Mesendoderm (in vitro differentiated cells): ENCODE measurements at regions not wholly inside any gene's neighbourhood (a gene's known extent, or its start where the extent isn't known, plus 50 kb on each side); places are given as distances from the start of the nearest gene placed in this dataset.

Experiments
- DNase-seq: peaks from one replicate; pipeline ENCODE4 v3.0.0; 2013
- H2AK5ac ChIP-seq: 2 replicates; pipeline ENCODE4 v1.6.1; 2013; ENCODE audit warnings: low read length, inconsistent platforms
- H2BK120ac ChIP-seq: 2 replicates; pipeline ENCODE4 v1.6.1; 2013; ENCODE audit warnings: low read depth, mild to moderate bottlenecking, low read length, moderate library complexity, mixed read lengths
- H2BK15ac ChIP-seq: replicated peaks from 2 replicates; pipeline ENCODE4 v1.6.1; 2013; ENCODE audit warnings: low read depth, mild to moderate bottlenecking, moderate library complexity
- H2BK5ac ChIP-seq: 2 replicates; pipeline ENCODE4 v1.6.1; 2013; ENCODE audit warnings: low read length, inconsistent platforms
- H3K18ac ChIP-seq: 2 replicates; pipeline ENCODE4 v1.6.1; 2013; ENCODE audit warnings: mild to moderate bottlenecking, low read length, mixed read lengths
- H3K23ac ChIP-seq: one replicate; pipeline ENCODE4 v1.6.1; 2013; ENCODE audit warnings: low read length
- H3K27ac ChIP-seq: 2 replicates; pipeline ENCODE4 v1.5.1; 2013; ENCODE audit warnings: low read depth, mild to moderate bottlenecking, inconsistent platforms, low read length, moderate library complexity
- H3K27me3 ChIP-seq: 2 replicates; pipeline ENCODE4 v1.6.1; 2013; ENCODE audit warnings: low read length, control low read depth, mild to moderate bottlenecking, inconsistent platforms; ENCODE audit not compliant: insufficient read depth, poor library complexity
- H3K36me3 ChIP-seq: 2 replicates; pipeline ENCODE4 v1.6.1; 2013; ENCODE audit warnings: low read length, inconsistent platforms; ENCODE audit not compliant: control insufficient read depth, insufficient read depth
- H3K4ac ChIP-seq: one replicate; pipeline ENCODE4 v1.6.1; 2013; ENCODE audit warnings: low read depth, mild to moderate bottlenecking, low read length, moderate library complexity
- H3K4me1 ChIP-seq: 2 replicates; pipeline ENCODE4 v1.6.1; 2013; ENCODE audit warnings: low read depth, low read length, inconsistent platforms; ENCODE audit not compliant: control insufficient read depth
- H3K4me2 ChIP-seq: 2 replicates; pipeline ENCODE4 v1.6.1; 2013; ENCODE audit warnings: low read length
- H3K4me3 ChIP-seq: 2 replicates; pipeline ENCODE4 v1.5.1; 2013; ENCODE audit warnings: mild to moderate bottlenecking, low read length
- H3K56ac ChIP-seq: one replicate; pipeline ENCODE4 v1.6.1; 2013; ENCODE audit warnings: low read length
- H3K79me1 ChIP-seq: 2 replicates; pipeline ENCODE4 v1.6.1; 2013; ENCODE audit warnings: low read length, inconsistent platforms
- H3K79me2 ChIP-seq: 2 replicates; pipeline ENCODE4 v1.6.1; 2013; ENCODE audit warnings: mild to moderate bottlenecking, low read length; ENCODE audit not compliant: control insufficient read depth, insufficient read depth
- H3K9ac ChIP-seq: 2 replicates; pipeline ENCODE4 v1.6.1; 2013; ENCODE audit warnings: low read length, inconsistent platforms
- H4K5ac ChIP-seq: one replicate; pipeline ENCODE4 v1.6.1; 2013; ENCODE audit warnings: low read length
- H4K8ac ChIP-seq: one replicate; pipeline ENCODE4 v1.6.1; 2013; ENCODE audit warnings: low read depth, mild to moderate bottlenecking, control low read depth, low read length, moderate library complexity
- WGBS: extraction: QIAGEN DNeasy Blood & Tissue Kit; methylation state at CpG from one replicate; pipeline ENCODE4 v1.1.7; 2013; ENCODE audit warnings: low lambda C conversion rate, missing lambda C conversion rate; ENCODE audit not compliant: insufficient coverage; ENCODE audit errors: extremely low coverage; 5-methylcytosine and 5-hydroxymethylcytosine counted together

DNA sequence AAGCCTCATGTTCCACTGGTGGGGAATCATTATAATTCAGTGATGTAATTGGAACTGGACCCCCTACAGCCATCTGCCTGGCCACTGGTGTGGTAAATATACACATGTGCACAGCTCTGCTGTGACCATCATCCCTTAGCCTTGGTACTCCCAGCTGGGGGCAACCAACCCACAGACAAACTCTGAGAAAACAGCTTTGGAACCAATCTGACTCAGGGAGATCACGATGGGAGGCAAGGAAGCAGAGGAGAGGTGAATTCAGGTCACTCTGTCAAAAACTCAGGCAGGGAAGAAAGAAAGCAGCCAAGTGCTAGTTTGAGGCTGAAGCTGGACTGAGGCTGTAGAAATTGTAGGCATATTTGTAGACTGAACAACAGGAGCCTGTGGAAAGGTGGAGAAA, 197.8 kb upstream of the GALNT2 start:
- no CpG with 5 or more reads among the region's 1 CpG for WGBS
- H2BK15ac ChIP-seq: no peak overlapping the region
- H2BK5ac ChIP-seq: no peak overlapping the region
- no peak overlapping the region for H3K27ac ChIP-seq
- H3K79me1 ChIP-seq: no peaks in the 10 kb centered on the region
- H3K23ac ChIP-seq: no peak overlapping the region
- no peak overlapping the region for H4K8ac ChIP-seq
- H3K4me3 ChIP-seq: no peak overlapping the region
- no peaks in the 10 kb centered on the region for H3K27me3 ChIP-seq
- no peaks in the 10 kb centered on the region for H3K4me1 ChIP-seq
- DNase-seq: no peak
- no peak overlapping the region for H3K4me2 ChIP-seq
- H3K4ac ChIP-seq: no peak overlapping the region
- H3K9ac ChIP-seq: no peak overlapping the region
- no peak overlapping the region for H3K18ac ChIP-seq
- no peak overlapping the region for H2BK120ac ChIP-seq
- H2AK5ac ChIP-seq: no peak overlapping the region
- no peaks in the 10 kb centered on the region for H3K36me3 ChIP-seq
- no peaks in the 10 kb centered on the region for H3K79me2 ChIP-seq
- H4K5ac ChIP-seq: no peak overlapping the region
- H3K56ac ChIP-seq: no peak overlapping the region

DNA sequence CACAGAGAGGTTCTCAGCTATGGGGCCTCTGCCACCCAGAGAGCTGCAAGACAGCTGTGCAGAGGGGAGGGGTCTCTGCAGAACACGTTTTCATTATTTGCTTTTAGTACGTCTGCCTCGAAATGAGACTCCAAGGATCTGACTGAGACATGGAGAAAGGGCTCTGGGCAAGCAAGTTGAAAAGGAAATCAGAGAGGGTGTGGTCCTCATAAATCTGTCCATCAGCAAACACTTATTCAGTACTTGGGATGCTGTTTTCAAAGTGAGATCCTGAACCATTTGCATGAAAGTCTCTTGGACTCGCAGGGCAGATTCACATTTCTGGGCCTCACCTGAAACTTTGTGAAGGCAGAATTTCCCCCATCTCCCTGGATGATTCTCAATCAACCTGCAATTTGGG, 197.4 kb upstream of the GALNT2 start:
- no peaks in the 10 kb centered on the region for H3K27me3 ChIP-seq
- H3K9ac ChIP-seq: no peak overlapping the region
- H3K36me3 ChIP-seq: no peaks in the 10 kb centered on the region
- no CpG with 5 or more reads among the region's 4 CpGs for WGBS
- H3K56ac ChIP-seq: no peak overlapping the region
- H3K79me2 ChIP-seq: no peaks in the 10 kb centered on the region
- H2BK120ac ChIP-seq: no peak overlapping the region
- H3K79me1 ChIP-seq: no peaks in the 10 kb centered on the region
- H4K5ac ChIP-seq: no peak overlapping the region
- H2AK5ac ChIP-seq: no peak overlapping the region
- H3K4ac ChIP-seq: no peak overlapping the region
- no peak overlapping the region for H3K27ac ChIP-seq
- no peak overlapping the region for H3K4me3 ChIP-seq
- H3K18ac ChIP-seq: no peak overlapping the region
- no peak overlapping the region for H4K8ac ChIP-seq
- no peaks in the 10 kb centered on the region for H3K4me1 ChIP-seq
- no peak for DNase-seq
- H2BK15ac ChIP-seq: no peak overlapping the region
- H3K4me2 ChIP-seq: no peak overlapping the region
- no peak overlapping the region for H2BK5ac ChIP-seq
- no peak overlapping the region for H3K23ac ChIP-seq

DNA sequence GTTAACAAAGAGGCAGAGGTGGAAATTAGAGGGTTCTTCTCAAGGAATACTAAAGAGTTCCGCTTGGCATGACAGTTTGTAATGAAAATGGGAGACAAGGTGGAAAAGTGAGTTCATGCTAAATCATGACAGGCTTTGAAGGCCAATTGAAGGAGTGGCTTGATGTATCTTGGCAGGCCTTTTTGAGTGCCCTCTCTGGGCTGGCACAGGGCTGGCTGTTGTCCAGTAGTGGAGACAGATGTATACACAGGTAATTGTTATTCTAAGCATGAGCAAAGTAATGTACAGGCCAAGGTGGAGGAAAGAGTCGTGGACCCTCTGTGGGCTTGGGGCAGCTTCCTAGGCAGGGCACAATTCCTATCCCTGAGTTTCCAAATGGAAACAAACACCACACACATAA, 196.7 kb upstream of the GALNT2 start:
- H3K27ac ChIP-seq: no peak overlapping the region
- no peak overlapping the region for H3K23ac ChIP-seq
- H3K4ac ChIP-seq: no peak overlapping the region
- no peak overlapping the region for H4K8ac ChIP-seq
- no peak overlapping the region for H2BK120ac ChIP-seq
- H3K79me2 ChIP-seq: no peaks in the 10 kb centered on the region
- no peak overlapping the region for H3K9ac ChIP-seq
- H3K36me3 ChIP-seq: no peaks in the 10 kb centered on the region
- WGBS: no CpG with 5 or more reads among the region's 2 CpGs
- DNase-seq: no peak
- no peak overlapping the region for H3K56ac ChIP-seq
- no peaks in the 10 kb centered on the region for H3K27me3 ChIP-seq
- H2BK5ac ChIP-seq: no peak overlapping the region
- H2AK5ac ChIP-seq: no peak overlapping the region
- no peak overlapping the region for H4K5ac ChIP-seq
- H3K79me1 ChIP-seq: no peaks in the 10 kb centered on the region
- H3K4me1 ChIP-seq: no peaks in the 10 kb centered on the region
- no peak overlapping the region for H3K4me3 ChIP-seq
- no peak overlapping the region for H3K18ac ChIP-seq
- no peak overlapping the region for H3K4me2 ChIP-seq
- no peak overlapping the region for H2BK15ac ChIP-seq

DNA sequence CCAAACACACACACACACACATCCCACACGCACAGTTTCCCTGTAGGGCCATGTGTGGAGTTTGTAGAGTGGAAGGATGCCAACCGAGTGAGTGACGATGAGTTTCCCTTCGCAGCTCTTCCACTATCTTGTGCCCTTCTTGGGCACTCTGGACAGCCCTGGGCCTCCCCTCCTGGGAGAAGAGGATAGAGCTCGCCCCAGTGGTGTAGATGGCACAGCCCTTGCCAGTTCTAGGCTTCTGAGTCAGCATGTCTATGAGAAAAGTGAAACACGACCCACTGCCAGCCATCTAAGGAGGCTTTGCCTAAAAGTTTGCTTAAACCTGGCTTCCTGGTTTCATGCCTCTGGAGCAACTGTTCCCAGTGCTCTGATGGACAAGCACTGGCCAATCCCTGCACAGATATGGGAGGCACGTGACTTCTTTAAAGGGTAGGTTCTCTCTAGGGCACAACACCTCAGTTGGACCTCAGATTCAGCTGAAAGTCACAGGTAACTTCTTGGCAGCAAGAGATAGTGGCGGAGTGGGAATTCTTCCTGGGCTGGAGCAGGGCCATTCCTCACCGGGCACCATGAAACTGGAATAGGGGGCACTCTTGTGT, 195.9 kb upstream of the GALNT2 start:
- Histone ChIP-seq H3K36me3 (no peaks in the 10 kb centered on the region), H4K5ac (no peak overlapping the region), H3K27me3 (no peaks in the 10 kb centered on the region), H3K4ac (no peak overlapping the region), H3K9ac (no peak overlapping the region), H3K4me1 (no peaks in the 10 kb centered on the region), H3K4me3 (no peak overlapping the region), H3K27ac (no peak overlapping the region), H2BK120ac (no peak overlapping the region), H4K8ac (no peak overlapping the region), H3K23ac (no peak overlapping the region), H3K4me2 (no peak overlapping the region), H3K79me1 (no peaks in the 10 kb centered on the region), H3K56ac (no peak overlapping the region), H3K79me2 (no peaks in the 10 kb centered on the region), H2BK15ac (no peak overlapping the region), H2AK5ac (no peak overlapping the region), H3K18ac (no peak overlapping the region), H2BK5ac (no peak overlapping the region)
- DNase-seq: no peak
- WGBS: 100% methylated on average over 1 of the region's 9 CpGs

DNA sequence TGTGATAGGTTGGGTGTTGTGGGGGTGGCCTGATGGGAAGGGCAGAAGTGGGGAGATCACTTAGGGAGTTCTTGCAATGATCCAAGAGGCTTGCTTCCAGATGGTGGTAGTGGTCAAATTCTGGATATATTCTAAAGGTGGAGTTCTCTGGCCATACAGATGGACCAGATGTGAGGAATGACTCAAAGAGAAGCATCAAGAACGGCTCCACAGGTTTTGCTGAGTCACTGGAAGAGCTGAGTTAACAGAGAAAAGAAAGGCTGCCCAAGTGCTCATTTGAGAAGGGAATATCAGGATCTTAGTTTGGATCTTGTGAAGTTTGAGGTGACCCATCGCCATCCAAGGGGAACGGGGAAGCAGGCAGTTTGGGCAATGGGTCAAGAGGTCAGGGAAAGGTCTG, 192.9 kb upstream of the GALNT2 start:
- no peaks in the 10 kb centered on the region for H3K79me1 ChIP-seq
- no peak overlapping the region for H3K23ac ChIP-seq
- H2BK15ac ChIP-seq: no peak overlapping the region
- no peak overlapping the region for H3K4ac ChIP-seq
- no CpG with 5 or more reads among the region's 3 CpGs for WGBS
- no peak overlapping the region for H3K27ac ChIP-seq
- H3K9ac ChIP-seq: no peak overlapping the region
- no peak overlapping the region for H3K56ac ChIP-seq
- H3K79me2 ChIP-seq: no peaks in the 10 kb centered on the region
- H3K4me3 ChIP-seq: no peak overlapping the region
- H2BK5ac ChIP-seq: no peak overlapping the region
- no peaks in the 10 kb centered on the region for H3K27me3 ChIP-seq
- H3K18ac ChIP-seq: no peak overlapping the region
- no peak overlapping the region for H2AK5ac ChIP-seq
- DNase-seq: no peak
- H3K4me1 ChIP-seq: no peaks in the 10 kb centered on the region
- no peak overlapping the region for H4K5ac ChIP-seq
- H2BK120ac ChIP-seq: no peak overlapping the region
- no peak overlapping the region for H3K4me2 ChIP-seq
- no peak overlapping the region for H4K8ac ChIP-seq
- no peaks in the 10 kb centered on the region for H3K36me3 ChIP-seq

DNA sequence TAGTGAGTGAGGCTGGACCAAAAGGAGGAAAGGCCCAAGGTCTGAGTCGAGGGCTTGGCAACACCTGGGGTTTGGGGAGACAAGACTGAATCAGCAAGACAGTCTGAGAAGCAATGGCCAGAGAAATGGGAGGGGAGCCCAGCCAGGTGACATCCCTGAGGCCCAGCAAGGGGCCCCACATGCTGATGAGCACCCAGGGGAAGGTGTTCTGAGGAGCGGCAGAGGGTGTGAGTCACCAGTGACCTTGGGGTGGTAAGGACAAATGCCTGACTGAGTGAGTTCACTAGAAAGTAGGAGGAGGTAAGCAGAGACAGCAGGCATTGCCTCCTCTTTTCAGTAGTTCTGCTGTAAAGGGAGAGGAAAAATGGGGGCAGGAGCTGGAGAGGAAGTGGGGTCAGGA, 192.4 kb upstream of the GALNT2 start:
- WGBS: no CpG with 5 or more reads among the region's 2 CpGs

More for the DNA sequence above, 192.4 kb upstream of the GALNT2 start:
- Histone ChIP-seq H4K5ac (no peak overlapping the region), H3K4ac (no peak overlapping the region), H3K18ac (no peak overlapping the region), H3K79me1 (no peaks in the 10 kb centered on the region), H3K27ac (no peak overlapping the region), H4K8ac (no peak overlapping the region), H3K4me1 (no peaks in the 10 kb centered on the region), H3K27me3 (no peaks in the 10 kb centered on the region), H3K4me2 (no peak overlapping the region), H3K36me3 (no peaks in the 10 kb centered on the region), H2BK120ac (no peak overlapping the region), H2BK15ac (no peak overlapping the region), H3K56ac (no peak overlapping the region), H3K4me3 (no peak overlapping the region), H3K23ac (no peak overlapping the region), H2BK5ac (no peak overlapping the region), H3K79me2 (no peaks in the 10 kb centered on the region), H2AK5ac (no peak overlapping the region), H3K9ac (no peak overlapping the region)
- DNase-seq: no peak
